Stimulated activated CD8-positive, alpha-beta memory T cell treated with anti-CD3 and anti-CD28 coated beads, Interleukin-7, amount 100 ng/mL, for 1 hour (primary cell): ENCODE measurements at regions not wholly inside any gene's neighbourhood (a gene's known extent, or its start where the extent isn't known, plus 50 kb on each side); places are given as distances from the start of the nearest gene placed in this dataset.

Experiments used
- DNase-seq, 2 donors: peaks; one replicate each; pipeline ENCODE4 v3.0.0-alpha.2; 2020; ENCODE audit warnings: low read depth in 2 of 2

- no peak for DNase-seq
Observed at GRCh38 chr2:173588931-173589369, 234.3 kb downstream of the CDCA7 start.

- no peak for DNase-seq
Observed at GRCh38 chr2:173589604-173590275, 235.1 kb downstream of the CDCA7 start.

- DNase-seq, result no peak
Observed at GRCh38 chr2:173590276-173590861, 235.7 kb downstream of the CDCA7 start.

GRCh38 chr2:173593109-173593508 is 238.4 kb downstream of the CDCA7 start:
- no peak for DNase-seq

DNA sequence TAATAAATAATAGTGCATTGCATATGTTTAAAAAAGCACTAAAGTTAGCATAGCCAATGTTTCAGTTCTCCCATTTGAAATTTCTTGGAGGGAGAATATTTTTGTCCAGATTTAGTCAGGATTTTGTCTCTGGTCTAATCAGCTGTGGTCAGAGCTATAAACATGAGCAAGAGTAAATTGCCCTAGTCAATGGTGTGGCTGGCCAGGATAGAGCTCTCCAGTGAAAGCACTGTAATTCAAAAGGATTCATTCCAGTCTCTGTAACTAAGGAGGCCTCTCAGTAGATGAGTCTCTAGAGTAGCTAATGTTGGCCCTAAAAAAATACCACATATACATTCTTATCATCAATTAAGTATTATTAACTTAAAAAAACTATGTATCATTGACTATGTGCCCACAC is 241.6 kb downstream of the CDCA7 start:
- no peak for DNase-seq

DNA sequence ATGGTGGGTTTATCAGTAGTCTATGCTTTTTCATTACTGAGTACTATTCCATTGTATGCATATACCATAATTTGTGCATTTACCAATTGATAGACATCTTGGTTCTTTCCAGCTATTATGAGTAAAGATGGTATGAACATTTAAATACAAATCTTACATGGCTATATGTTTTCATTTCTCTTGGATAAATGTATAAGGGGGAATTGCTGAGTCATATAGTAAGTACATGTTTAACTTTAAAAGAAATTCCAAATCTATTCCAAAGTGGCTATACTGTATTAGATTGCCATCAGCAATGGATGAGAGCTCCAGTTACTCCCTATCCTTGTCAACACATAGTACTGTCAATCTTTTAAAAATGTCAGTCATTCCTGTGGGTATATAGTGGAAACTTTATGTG is 243.9 kb downstream of the CDCA7 start:
- no peak for DNase-seq

DNA sequence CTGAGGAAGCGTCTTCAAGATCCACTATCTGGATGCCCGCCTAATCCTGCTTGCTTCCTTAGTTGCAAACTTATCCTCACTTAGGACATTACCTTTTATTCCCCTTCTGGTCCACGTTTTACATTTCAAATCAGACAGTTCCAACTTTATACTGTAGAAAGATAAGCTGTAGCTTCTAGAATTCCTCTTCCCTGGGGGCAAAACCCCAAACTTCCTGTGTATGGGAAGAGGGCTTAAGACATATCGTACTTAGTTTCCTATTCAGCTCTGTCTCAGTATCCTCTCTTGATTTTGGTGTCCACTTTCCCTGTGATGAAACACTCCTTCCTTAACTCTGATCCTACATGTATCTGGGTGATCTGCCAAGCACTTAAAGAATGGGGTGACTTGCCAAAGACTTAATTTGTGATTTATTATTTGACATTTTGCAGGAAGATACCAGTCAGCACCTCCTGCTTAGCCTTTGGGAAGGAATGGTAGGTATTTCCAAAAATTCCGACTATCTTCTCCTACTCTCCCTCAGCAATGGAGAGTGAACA is 245.2 kb downstream of the CDCA7 start:
- no peak for DNase-seq

DNA sequence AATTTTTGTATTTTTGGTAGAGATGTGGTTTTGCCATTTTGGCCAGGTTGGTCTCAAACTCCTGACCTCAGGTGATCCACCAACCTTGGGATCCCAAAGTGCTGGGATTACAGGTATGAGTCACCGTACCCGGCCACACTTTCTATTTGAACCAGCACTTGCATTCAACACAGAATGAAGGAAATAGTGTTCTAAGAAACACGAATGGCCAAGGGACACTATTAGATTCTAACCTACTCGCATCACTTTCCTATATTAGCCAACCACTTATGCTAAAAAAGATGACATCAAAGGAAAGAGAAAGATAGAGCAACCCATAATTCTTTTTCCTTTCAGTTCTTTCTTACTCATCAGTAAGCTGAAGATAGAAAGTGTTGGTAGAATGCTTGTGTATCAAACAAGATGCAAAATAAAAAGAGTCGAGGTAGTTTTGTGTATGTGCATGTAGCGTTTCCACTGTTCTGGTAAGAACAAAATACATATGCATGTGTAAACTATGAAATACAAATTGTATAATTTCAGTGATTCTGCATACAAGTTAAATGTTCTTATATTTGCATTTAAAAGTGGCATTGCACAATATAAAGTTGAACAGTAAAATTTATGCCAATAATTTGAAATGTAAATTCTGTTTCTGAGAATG is 247.6 kb downstream of the CDCA7 start:
- no peak for DNase-seq

DNA sequence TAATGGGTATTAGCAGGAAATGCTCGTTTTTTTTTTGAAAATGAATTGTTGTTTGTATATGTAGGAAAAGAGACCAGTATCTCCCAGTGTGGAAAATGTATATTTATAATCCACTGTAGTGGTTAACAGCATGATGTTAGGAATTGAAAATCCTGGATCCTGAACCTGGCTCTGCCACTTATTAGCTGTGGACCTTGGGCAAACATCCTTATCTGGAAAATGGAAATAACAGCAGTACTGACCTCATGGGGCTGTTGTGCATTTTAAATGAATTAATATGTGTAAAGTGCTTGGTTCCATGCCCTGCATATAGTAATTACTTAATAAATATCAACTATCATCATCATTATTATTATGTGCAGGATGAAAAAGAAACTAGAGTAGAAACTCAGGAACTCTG is 251.3 kb downstream of the CDCA7 start:
- DNase-seq, result no peak

DNA sequence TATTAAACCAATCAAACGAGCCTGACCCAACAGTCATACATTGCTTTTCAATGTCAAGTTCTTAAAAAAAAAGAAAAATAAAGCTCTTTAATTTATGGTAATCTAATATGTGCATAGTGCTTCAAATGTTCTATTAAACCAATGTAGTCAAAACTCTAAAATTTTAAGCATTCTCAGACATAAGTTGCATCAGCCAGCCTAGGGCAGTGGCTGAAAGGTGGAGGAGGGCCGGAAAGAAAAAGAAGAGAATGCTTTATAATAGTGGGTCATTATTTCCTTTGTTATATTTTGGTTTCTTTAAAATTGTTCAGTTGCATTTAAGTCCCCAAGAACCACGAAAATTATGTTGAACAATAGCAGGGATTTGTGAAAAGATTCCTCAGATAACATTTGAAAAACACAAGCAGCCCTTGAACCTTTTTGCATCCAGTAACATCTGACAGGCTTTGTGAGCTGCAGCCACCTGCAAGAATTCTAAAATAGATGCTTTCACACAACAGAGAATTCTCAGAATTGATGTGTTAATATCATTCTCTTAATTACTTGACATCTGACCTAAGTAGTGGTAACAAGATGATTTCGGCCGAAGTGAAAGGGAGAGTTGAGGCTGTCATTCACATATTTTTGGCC is 252.1 kb downstream of the CDCA7 start:
- no peak for DNase-seq

- no peak for DNase-seq
Observed at GRCh38 chr2:173607606-173608311, 253.1 kb downstream of the CDCA7 start.

DNA sequence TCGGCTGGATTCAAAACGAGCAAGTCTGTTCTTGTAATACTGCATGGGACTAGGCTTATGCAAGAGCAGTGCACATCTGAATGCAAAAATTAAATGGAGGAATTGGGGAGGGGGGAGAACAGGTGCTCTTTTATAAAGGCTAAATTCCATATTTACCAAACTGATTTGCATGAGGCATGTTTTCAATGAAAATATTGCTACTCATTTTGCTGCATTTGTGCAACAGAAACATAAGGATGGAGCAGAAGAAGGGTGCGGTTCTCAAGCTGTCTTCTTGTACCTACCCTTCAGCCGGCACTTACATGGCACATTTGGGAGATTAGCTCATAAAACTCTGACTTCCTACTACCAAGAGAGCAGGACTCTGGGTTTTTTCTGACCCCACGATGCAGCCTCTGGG is 256.4 kb downstream of the CDCA7 start:
- no peak for DNase-seq

GRCh38 chr2:173612354-173612753 is 257.7 kb downstream of the CDCA7 start:
- DNase-seq, result no peak

- no peak for DNase-seq
Observed at GRCh38 chr2:173613386-173613785, 258.7 kb downstream of the CDCA7 start.

DNA sequence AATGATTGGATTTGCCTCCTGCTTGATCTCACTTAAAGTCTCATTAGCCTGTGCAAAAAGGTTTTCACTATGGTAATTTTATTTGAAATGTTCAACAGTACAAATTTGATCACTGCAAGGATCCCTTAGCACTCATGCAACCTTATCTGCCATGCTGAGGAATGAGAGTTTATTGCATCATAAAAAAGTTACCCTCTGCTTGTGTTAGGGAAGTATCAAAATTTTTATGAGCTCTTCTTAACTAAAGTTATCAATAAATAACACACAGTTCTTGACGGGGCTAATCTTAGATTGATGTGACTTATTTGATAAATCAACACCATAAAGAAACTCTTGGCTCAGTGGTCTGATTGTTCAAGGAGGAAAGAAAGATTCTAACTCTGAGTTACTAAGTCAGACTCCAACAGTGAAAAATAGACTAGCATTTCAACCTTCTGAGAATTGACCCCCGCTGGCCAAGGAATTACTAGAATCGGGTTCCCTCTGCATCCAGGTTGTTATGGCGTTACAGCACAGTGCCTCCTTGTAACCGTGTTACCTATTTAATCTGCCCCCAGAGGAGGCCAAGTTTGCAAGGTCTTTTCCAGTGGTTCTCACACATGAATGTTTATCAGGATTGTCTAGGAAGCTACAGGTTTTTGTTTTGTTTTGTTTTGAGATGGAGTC is 259.7 kb downstream of the CDCA7 start:
- no peak for DNase-seq

DNA sequence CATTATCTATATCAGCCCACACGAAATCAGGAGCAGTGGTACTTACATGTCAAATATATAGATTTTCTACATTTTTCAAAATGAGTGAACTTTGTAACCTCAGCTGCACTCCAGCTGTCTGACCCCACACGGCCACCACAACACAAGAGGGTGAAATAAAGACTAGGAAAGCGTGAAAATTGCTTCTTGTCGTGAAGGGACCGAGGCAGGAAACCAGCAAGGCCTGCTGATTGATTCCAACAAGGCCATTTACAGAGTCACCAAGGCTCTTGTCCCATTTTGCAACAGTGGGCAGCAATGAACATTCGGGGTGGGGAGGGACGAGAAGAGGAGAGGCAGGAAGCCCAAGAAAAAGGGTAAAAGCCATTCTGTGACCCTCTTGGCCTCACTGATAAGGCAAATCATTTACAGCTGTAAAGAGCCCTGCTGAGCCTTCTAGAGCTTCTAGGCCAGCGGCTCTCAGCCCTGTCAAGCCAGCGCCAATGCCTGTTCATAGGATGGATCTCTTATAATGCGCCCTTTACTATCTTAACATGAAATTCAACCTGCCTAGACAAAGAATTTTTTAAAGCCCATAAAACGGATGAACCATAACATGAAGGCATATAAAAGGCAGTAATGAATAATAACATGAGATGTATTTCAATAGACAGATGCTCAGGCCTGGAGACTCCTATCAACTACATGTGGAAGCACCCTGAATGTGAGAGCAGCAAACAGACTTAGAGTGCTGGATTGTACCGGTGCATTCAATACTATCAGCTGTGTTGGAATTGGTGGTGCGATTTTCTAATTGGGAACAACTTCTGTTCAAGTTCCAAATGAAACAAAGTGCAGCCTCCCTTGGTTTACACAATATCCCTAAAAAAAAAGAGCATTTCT is 269.0 kb downstream of the CDCA7 start:
- DNase-seq, result no peak

- no peak for DNase-seq
Observed at GRCh38 chr2:173625315-173625714, 270.6 kb downstream of the CDCA7 start.

GRCh38 chr2:173629076-173629475 is 274.4 kb downstream of the CDCA7 start:
- no peak for DNase-seq

DNA sequence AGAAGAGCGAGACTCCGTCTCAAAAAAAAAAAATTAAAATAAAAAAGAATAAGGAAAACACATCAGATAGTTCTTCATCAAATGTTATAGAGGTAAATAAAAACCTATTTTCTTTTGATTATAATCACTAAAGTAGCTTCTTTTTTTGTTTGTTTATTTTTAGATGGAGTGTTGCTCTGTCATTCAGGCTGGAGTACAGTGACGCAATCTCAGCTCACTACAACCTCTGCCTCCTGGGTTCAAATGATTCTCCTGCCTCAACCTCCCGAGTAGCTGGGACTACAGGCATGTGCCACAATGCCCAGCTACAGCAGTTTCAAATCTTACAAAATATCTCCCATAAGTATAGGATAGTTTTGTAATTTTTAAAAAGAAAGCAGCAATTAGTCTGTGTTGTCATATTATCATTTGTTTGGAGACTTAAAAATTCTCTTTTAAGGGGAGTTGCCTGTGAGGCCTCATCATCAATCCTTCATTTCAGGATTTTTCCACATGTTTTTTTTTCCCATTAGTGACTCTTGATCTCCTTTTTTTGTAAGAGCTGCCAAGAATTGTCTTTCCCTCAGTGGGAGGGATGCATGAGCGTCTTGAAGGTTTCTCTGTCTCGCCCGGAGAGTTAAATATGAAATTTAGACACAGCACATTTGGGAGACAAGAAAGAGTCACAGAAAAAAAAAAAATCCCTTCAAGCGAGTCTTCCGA is 275.9 kb downstream of the CDCA7 start:
- DNase-seq, result no peak

GRCh38 chr2:173631127-173631460 is 276.4 kb downstream of the CDCA7 start:
- no peak for DNase-seq
